Neutrophil (primary cell): ENCODE measurements at regions not wholly inside any gene's neighbourhood (a gene's known extent, or its start where the extent isn't known, plus 50 kb on each side); places are given as distances from the start of the nearest gene placed in this dataset.

Experiments
- H3K27ac ChIP-seq: fragments of 200-600 bp; sonication (generic); 2 replicates; pipeline ENCODE4 v1.5.1; 2016; ENCODE audit warnings: mild to moderate bottlenecking, moderate library complexity
- H3K27me3 ChIP-seq: fragments of 200-600 bp; sonication (generic); 2 replicates; pipeline ENCODE4 v1.6.0; 2016; ENCODE audit warnings: mild to moderate bottlenecking
- H3K36me3 ChIP-seq: fragments of 200-600 bp; sonication (generic); 2 replicates; pipeline ENCODE4 v1.5.1; 2017
- H3K4me1 ChIP-seq, 2 experiments: fragments of 200-600 bp in 1 of 2; sonication (generic) in 1 of 2; 1 replicate in 1 of 2; 2 replicates in 1 of 2; pipeline versions ENCODE4 v1.5.1 to v1.6.1; 2013 to 2016; ENCODE audit warnings: low read depth in 1 of 2, low read length in 1 of 2, mild to moderate bottlenecking in 1 of 2, moderate library complexity in 1 of 2; ENCODE audit not compliant: control insufficient read depth in 1 of 2, insufficient read depth in 1 of 2
- H3K4me3 ChIP-seq, 2 experiments: fragments of 200-600 bp in 1 of 2; sonication (generic) in 1 of 2; 1 replicate in 1 of 2; 2 replicates in 1 of 2; pipeline ENCODE4 v1.5.1; 2013 to 2016; ENCODE audit warnings: low read depth in 1 of 2, low read length in 1 of 2, mild to moderate bottlenecking in 1 of 2, moderate library complexity in 1 of 2
- H3K9me3 ChIP-seq: fragments of 200-600 bp; sonication (generic); 2 replicates; pipeline ENCODE4 v1.5.1; 2016
- TF ChIP-seq, protein P1 (sequence below): fragments of 200-600 bp; sonication (generic); IDR thresholded peaks from 2 replicates; pipeline ENCODE4 v1.5.1; 2016; ENCODE audit warnings: antibody characterized with exemption

DNA sequence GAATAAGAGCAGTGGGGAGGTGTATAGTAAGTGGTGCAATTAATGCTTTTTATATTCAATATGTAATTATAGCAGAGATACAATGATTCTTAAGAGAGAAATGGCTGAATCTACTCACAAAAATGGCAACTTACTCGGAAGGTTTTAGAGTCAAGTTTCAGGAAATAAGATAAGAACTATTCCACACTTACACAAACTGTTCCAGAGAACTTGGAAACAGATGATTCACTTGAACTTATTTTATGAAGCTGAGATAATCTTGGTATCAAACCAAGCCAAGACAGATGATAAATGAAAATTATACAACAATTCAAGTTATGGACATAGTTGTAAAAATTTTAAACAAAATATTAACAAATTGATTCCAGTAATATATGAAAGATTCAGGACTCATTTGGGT, 311.3 kb upstream of the HS3ST1 start:
- Histone ChIP-seq H3K4me1 (no peaks in the 10 kb centered on the region), H3K36me3 (no peaks in the 10 kb centered on the region), H3K27me3 (no peaks in the 10 kb centered on the region), H3K9me3 (no peaks in the 10 kb centered on the region), H3K4me3 (no peak overlapping the region), H3K27ac (no peak overlapping the region)
- TF ChIP-seq, protein P1, sequence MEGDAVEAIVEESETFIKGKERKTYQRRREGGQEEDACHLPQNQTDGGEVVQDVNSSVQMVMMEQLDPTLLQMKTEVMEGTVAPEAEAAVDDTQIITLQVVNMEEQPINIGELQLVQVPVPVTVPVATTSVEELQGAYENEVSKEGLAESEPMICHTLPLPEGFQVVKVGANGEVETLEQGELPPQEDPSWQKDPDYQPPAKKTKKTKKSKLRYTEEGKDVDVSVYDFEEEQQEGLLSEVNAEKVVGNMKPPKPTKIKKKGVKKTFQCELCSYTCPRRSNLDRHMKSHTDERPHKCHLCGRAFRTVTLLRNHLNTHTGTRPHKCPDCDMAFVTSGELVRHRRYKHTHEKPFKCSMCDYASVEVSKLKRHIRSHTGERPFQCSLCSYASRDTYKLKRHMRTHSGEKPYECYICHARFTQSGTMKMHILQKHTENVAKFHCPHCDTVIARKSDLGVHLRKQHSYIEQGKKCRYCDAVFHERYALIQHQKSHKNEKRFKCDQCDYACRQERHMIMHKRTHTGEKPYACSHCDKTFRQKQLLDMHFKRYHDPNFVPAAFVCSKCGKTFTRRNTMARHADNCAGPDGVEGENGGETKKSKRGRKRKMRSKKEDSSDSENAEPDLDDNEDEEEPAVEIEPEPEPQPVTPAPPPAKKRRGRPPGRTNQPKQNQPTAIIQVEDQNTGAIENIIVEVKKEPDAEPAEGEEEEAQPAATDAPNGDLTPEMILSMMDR = no peak

DNA sequence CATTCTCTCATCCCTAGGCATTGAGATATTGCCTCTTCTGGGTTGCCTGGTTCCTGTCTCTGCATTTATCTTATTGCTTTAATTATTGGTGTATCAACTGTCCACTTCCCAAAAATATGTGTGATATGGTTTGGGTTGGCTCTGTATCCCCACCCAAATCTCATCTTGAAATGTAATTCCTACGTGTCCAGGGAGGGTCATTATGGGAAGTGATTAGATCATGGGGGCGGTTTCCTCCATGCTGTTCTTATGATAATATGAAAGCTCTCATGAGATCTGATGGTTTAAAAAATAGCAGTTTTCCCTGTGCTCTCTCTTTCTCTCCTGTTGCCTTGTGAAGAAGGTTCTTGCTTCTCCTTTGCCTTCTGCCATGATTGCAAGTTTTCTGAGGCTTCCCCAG, 308.3 kb upstream of the HS3ST1 start:
- Histone ChIP-seq H3K27ac (no peak overlapping the region), H3K4me3 (no peak overlapping the region), H3K9me3 (no peaks in the 10 kb centered on the region), H3K4me1 (no peaks in the 10 kb centered on the region), H3K27me3 (no peaks in the 10 kb centered on the region), H3K36me3 (no peaks in the 10 kb centered on the region)
- TF ChIP-seq, protein P1 = no peak

DNA sequence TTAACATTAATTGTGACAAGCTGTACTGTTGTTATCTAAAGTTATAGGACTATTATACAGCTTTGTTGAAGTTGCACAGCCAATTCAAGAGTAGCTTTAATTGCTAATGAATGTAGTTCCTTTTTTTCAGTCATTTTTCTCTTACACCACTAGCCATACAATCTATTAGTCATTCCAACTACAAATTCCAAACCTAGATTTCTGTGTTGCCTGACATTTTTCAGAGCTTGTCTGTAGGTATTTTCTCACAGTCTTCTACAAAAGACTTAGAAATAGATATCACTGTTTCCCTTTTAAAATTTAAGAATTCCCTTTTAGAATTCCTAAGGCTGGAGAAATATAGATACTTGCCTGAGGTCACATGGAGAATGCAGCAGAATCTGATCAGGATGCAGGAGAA, 307.0 kb upstream of the HS3ST1 start:
- H3K9me3 ChIP-seq = no peaks in the 10 kb centered on the region
- H3K27me3 ChIP-seq = no peaks in the 10 kb centered on the region
- H3K4me3 ChIP-seq = no peak overlapping the region
- no peaks in the 10 kb centered on the region for H3K36me3 ChIP-seq
- no peaks in the 10 kb centered on the region for H3K4me1 ChIP-seq
- no peak overlapping the region for H3K27ac ChIP-seq
- TF ChIP-seq, protein P1 = no peak

DNA sequence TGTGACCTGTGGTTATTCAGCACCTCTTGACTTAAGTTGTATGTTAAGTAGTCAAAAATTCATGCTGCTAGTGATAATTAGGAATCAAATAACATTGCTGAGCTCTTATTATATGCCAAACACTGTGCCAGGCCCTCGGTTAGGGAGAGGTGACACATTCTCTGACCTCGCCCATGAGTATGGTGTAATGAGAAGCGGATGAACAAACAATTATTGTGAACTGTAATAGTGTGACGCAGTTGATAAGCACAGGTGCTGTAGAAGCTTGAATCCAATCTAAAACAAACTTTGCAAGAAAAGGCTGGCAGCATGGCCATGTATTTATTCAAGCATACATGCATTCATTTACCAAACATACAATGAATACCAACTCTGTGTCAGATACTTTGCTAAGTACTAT, 303.5 kb upstream of the HS3ST1 start:
- Histone ChIP-seq H3K36me3 (no peaks in the 10 kb centered on the region), H3K9me3 (no peaks in the 10 kb centered on the region), H3K27me3 (no peaks in the 10 kb centered on the region), H3K4me1 (no peaks in the 10 kb centered on the region), H3K4me3 (no peak overlapping the region), H3K27ac (no peak overlapping the region)
- TF ChIP-seq, protein P1 = no peak

DNA sequence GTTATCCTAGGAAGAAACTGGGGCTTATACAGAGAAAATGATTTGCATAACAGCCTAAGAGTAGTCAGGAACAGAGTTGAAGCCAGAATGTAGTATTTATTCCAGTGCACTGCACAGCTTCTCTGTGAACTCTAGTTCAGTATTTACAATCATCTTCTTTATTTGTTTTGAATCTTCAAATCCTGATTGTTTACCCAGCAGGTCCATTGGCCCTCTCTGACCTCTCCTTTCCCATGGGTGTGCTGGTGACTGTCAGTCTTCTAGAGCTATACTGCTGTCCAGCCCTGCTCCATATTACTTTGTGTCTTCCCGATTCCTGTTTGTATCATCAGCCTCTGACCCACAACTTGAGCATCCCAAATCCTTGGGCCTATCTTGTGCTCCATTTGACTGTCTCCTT, 301.9 kb upstream of the HS3ST1 start:
- H3K9me3 ChIP-seq = no peaks in the 10 kb centered on the region
- TF ChIP-seq, protein P1 = no peak
- H3K36me3 ChIP-seq = no peaks in the 10 kb centered on the region
- no peaks in the 10 kb centered on the region for H3K27me3 ChIP-seq
- H3K27ac ChIP-seq = no peak overlapping the region
- H3K4me1 ChIP-seq = no peaks in the 10 kb centered on the region
- H3K4me3 ChIP-seq = no peak overlapping the region

DNA sequence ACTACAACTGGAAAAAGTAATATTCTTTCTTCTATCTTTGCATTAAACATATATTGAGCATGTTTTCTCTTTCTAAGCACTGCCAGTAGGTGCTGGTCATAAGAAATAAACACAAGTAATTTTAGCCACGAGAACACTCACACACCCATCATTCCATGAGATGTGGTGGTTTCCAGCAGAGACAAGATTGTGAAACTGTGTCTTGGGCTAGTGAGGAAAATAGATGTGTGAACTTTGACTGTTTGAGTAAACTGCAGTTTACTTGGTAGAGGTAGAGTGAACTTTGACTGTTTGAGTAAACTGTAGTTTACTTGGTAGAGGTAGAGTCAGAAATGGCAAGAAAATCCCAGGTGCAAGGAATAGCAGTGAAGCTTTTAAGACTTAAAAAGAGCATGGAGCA, 300.9 kb upstream of the HS3ST1 start:
- H3K27me3 ChIP-seq = no peaks in the 10 kb centered on the region
- no peaks in the 10 kb centered on the region for H3K36me3 ChIP-seq
- no peak overlapping the region for H3K27ac ChIP-seq
- H3K4me3 ChIP-seq = no peak overlapping the region
- H3K9me3 ChIP-seq = no peaks in the 10 kb centered on the region
- TF ChIP-seq, protein P1 = no peak
- no peaks in the 10 kb centered on the region for H3K4me1 ChIP-seq
